Liver (tissue), 8 donors: ENCODE measurements at regions not wholly inside any gene's neighbourhood (a gene's known extent, or its start where the extent isn't known, plus 50 kb on each side); places are given as distances from the start of the nearest gene placed in this dataset.

Experiments
- DNase-seq: peaks from one replicate; pipeline ENCODE4 v3.0.0-alpha.2; 2017; ENCODE audit warnings: low spot score
- H3K27ac ChIP-seq, 2 donors: one replicate each; pipeline ENCODE4 v1.7.0; 2013; ENCODE audit warnings: inconsistent platforms in 2 of 2, low read length in 2 of 2, control low read depth in 1 of 2, low read depth in 1 of 2, mild to moderate bottlenecking in 1 of 2
- H3K27me3 ChIP-seq, 4 donors: one replicate each; pipeline versions ENCODE4 v1.6.1 to v1.7.0; 2013; ENCODE audit warnings: low read length in 3 of 4, inconsistent platforms in 1 of 4, mild to moderate bottlenecking in 1 of 4, moderate library complexity in 1 of 4; ENCODE audit not compliant: control insufficient read depth in 4 of 4, insufficient read depth in 4 of 4
- H3K36me3 ChIP-seq, 4 donors: one replicate each; pipeline versions ENCODE4 v1.6.1 to v1.7.0; 2013; ENCODE audit warnings: low read length in 3 of 4, mild to moderate bottlenecking in 3 of 4, low read depth in 1 of 4, moderate library complexity in 1 of 4; ENCODE audit not compliant: control insufficient read depth in 4 of 4, insufficient read depth in 3 of 4
- H3K4me1 ChIP-seq, 4 donors: one replicate each; pipeline versions ENCODE4 v1.6.1 to v1.7.0; 2013; ENCODE audit warnings: low read length in 3 of 4, mild to moderate bottlenecking in 3 of 4, moderate library complexity in 1 of 4; ENCODE audit not compliant: control insufficient read depth in 4 of 4, insufficient read depth in 4 of 4
- H3K4me3 ChIP-seq, 3 donors: one replicate each; pipeline versions ENCODE4 v1.6.1 to v1.7.0; 2013; ENCODE audit warnings: low read length in 3 of 3, control low read depth in 1 of 3, low read depth in 1 of 3, mild to moderate bottlenecking in 1 of 3
- H3K9ac ChIP-seq, 2 donors: one replicate each; pipeline ENCODE4 v1.7.0; 2013; ENCODE audit warnings: low read length in 2 of 2, mild to moderate bottlenecking in 2 of 2, moderate library complexity in 2 of 2, control low read depth in 1 of 2, low read depth in 1 of 2
- H3K9me3 ChIP-seq, 4 donors: one replicate each; pipeline versions ENCODE4 v1.6.1 to v1.7.0; 2013; ENCODE audit warnings: low read length in 3 of 4; ENCODE audit not compliant: control insufficient read depth in 4 of 4
- CTCF ChIP-seq: fragments of 150-350 bp; IDR thresholded peaks from 2 replicates; pipeline ENCODE4 v1.5.1; 2017; ENCODE audit warnings: improper control_type of control experiment, low read depth, low read length; ENCODE audit not compliant: missing input control
- EGR1 ChIP-seq, 2 donors: IDR thresholded peaks; 2 replicates each; pipeline ENCODE4 v1.6.1; 2016 to 2018; ENCODE audit warnings: antibody characterized with exemption in 2 of 2, low read depth in 2 of 2
- FOXA1 ChIP-seq: IDR thresholded peaks from 2 replicates; pipeline ENCODE4 v1.6.1; 2016; ENCODE audit warnings: antibody characterized with exemption
- FOXA2 ChIP-seq: IDR thresholded peaks from 2 replicates; pipeline ENCODE4 v1.6.1; 2016; ENCODE audit warnings: antibody characterized with exemption
- GABPA ChIP-seq, 2 donors: IDR thresholded peaks in 1 of 2; conservative IDR thresholded peaks in 1 of 2; 2 replicates each; pipeline ENCODE4 v1.6.1; 2016; ENCODE audit warnings: antibody characterized with exemption in 2 of 2, mild to moderate bottlenecking in 1 of 2, moderate library complexity in 1 of 2
- HNF4A ChIP-seq, 2 donors: conservative IDR thresholded peaks; 2 replicates each; pipeline ENCODE4 v1.6.1; 2016; ENCODE audit warnings: antibody characterized with exemption in 2 of 2, mild to moderate bottlenecking in 2 of 2
- HNF4G ChIP-seq: IDR thresholded peaks from 2 replicates; pipeline ENCODE4 v1.6.1; 2016; ENCODE audit warnings: antibody characterized with exemption
- JUND ChIP-seq, 2 donors: IDR thresholded peaks; 2 replicates each; pipeline ENCODE4 v1.6.1; 2016; ENCODE audit warnings: antibody characterized with exemption in 2 of 2
- NR2F2 ChIP-seq: IDR thresholded peaks from 2 replicates; pipeline ENCODE4 v1.6.1; 2016; ENCODE audit warnings: antibody characterized with exemption
- RAD21 ChIP-seq, 2 donors: IDR thresholded peaks; 2 replicates each; pipeline ENCODE4 v1.6.1; 2016; ENCODE audit warnings: antibody characterized with exemption in 2 of 2, mild to moderate bottlenecking in 2 of 2
- REST ChIP-seq: IDR thresholded peaks from 2 replicates; pipeline ENCODE4 v1.6.1; 2016; ENCODE audit warnings: antibody characterized with exemption, mild to moderate bottlenecking
- RXRA ChIP-seq, 2 donors: IDR thresholded peaks; 2 replicates each; pipeline ENCODE4 v1.6.1; 2017 to 2018; ENCODE audit warnings: antibody characterized with exemption in 2 of 2, mild to moderate bottlenecking in 1 of 2
- SP1 ChIP-seq: IDR thresholded peaks from 2 replicates; pipeline ENCODE4 v1.6.1; 2018; ENCODE audit warnings: antibody characterized with exemption, mild to moderate bottlenecking
- TAF1 ChIP-seq: conservative IDR thresholded peaks from 2 replicates; pipeline ENCODE4 v1.6.1; 2016; ENCODE audit warnings: antibody characterized with exemption, mild to moderate bottlenecking
- YY1 ChIP-seq: IDR thresholded peaks from 2 replicates; pipeline ENCODE4 v1.6.1; 2016; ENCODE audit warnings: antibody characterized with exemption, mild to moderate bottlenecking
- WGBS: extraction: QIAGEN DNeasy Blood & Tissue Kit; methylation state at CpG from one replicate; pipeline ENCODE4 v1.1.7; 2013; 5-methylcytosine and 5-hydroxymethylcytosine counted together
- TF ChIP-seq, protein P1 (sequence below): IDR thresholded peaks from 2 replicates; pipeline ENCODE4 v1.6.1; 2016; ENCODE audit warnings: antibody characterized with exemption
- TF ChIP-seq, protein P2 (sequence below): IDR thresholded peaks from 2 replicates; pipeline ENCODE4 v1.6.1; 2016; ENCODE audit warnings: antibody characterized with exemption
- TF ChIP-seq, protein P3 (sequence below): IDR thresholded peaks from 2 replicates; pipeline ENCODE4 v1.6.1; 2016; ENCODE audit warnings: antibody characterized with exemption
- donor health status: healthy.
- donor health status: healthy.
- donor health status: healthy.
- donor health status: healthy.
- donor health status: healthy.

DNA sequence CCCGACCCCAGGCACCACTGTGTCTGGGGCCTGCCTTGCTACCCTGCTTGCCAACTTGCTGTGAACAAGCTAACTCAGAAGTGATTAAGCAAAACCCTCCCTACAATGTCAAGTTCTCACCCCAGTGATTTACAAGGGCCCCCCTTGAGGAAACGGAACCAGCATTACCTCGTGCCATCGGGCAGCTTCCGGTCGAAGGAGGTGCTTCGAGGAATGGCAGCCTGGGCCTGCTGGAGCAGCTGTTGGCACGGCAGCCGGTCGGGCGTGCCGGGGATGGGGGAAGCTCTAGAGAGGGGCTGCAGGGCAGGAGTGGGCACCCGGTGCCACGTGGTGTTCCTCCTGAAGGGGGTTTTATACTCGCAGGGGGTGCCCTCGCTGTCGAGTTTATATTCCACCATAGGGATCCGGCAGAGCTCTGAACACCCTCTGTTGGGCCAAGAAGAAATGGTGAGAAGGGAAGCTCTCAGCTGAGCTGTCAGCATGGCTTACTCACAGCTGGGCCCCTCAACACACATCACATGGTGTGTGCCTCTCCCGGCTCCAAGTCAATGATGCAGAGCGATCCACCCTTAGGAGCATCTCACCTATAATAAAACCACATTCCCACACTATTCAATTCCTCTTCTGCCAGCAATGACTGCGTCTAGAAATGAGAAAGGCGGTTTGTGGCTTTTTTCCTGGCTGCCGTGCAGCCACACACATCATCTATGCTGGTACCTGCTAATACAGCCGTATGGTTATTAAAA, 184.4 kb downstream of the SIPA1L2 start:
- DNase-seq = no peak
- no peaks in the 10 kb centered on the region for H3K4me1 ChIP-seq
- no peaks in the 10 kb centered on the region for H3K27me3 ChIP-seq
- H3K9me3 ChIP-seq = no peaks in the 10 kb centered on the region
- no peaks in the 10 kb centered on the region for H3K36me3 ChIP-seq
- 98% methylated on average over 24 of the region's 24 CpGs for WGBS
- H3K9ac ChIP-seq = no peak overlapping the region
- no peak overlapping the region for H3K27ac ChIP-seq
- no peak overlapping the region for H3K4me3 ChIP-seq
- TF ChIP-seq REST = no peak
- TF ChIP-seq FOXA1 = no peak
- TF ChIP-seq JUND (IDR thresholded peaks at IDR 0.05) = no peak
- TF ChIP-seq YY1 = no peak
- TF ChIP-seq NR2F2 = no peak

DNA sequence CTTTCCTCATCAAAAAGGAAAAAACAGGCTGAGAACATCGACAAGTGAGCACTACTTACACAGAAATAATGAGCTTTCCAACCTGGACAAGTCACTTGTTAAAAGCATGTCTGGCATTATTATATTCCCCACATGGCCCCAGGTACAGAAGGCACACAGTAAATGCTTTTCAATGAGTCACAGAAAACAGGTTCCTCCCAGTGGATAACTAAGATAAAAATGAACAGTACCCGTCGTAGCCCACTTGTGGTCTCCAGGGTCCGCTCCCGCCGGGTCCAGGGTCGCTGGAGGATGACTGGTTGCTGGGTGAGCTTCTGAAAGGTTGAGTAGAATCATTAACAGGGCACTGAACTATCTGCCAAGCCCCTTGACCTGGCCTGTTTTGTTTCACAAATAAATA, 186.6 kb downstream of the SIPA1L2 start:
- no peak for DNase-seq
- TF ChIP-seq RAD21 (IDR thresholded peaks at IDR 0.05) (no peak), GABPA (IDR thresholded peaks at IDR 0.05 in 1 of 2, conservative IDR thresholded peaks at IDR 0.05 in 1 of 2) (no peak), HNF4A (conservative IDR thresholded peaks at IDR 0.05) (no peak), RXRA (IDR thresholded peaks at IDR 0.05) (no peak), NR2F2 (no peak), EGR1 (IDR thresholded peaks at IDR 0.05; ENCODE audit: low read depth in 2 of 2) (no peak), TAF1 (no peak), REST (no peak), CTCF (no peak), HNF4G (no peak), YY1 (no peak), JUND (IDR thresholded peaks at IDR 0.05) (no peak), SP1 (no peak), FOXA2 (no peak), FOXA1 (no peak)
- TF ChIP-seq, protein P1, sequence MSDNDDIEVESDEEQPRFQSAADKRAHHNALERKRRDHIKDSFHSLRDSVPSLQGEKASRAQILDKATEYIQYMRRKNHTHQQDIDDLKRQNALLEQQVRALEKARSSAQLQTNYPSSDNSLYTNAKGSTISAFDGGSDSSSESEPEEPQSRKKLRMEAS = no peak
- TF ChIP-seq, protein P2, sequence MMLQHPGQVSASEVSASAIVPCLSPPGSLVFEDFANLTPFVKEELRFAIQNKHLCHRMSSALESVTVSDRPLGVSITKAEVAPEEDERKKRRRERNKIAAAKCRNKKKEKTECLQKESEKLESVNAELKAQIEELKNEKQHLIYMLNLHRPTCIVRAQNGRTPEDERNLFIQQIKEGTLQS = no peak
- TF ChIP-seq, protein P3, sequence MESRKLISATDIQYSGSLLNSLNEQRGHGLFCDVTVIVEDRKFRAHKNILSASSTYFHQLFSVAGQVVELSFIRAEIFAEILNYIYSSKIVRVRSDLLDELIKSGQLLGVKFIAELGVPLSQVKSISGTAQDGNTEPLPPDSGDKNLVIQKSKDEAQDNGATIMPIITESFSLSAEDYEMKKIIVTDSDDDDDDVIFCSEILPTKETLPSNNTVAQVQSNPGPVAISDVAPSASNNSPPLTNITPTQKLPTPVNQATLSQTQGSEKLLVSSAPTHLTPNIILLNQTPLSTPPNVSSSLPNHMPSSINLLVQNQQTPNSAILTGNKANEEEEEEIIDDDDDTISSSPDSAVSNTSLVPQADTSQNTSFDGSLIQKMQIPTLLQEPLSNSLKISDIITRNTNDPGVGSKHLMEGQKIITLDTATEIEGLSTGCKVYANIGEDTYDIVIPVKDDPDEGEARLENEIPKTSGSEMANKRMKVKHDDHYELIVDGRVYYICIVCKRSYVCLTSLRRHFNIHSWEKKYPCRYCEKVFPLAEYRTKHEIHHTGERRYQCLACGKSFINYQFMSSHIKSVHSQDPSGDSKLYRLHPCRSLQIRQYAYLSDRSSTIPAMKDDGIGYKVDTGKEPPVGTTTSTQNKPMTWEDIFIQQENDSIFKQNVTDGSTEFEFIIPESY = no peak

More for the DNA sequence above, 186.6 kb downstream of the SIPA1L2 start:
- Histone ChIP-seq H3K9me3 (no peaks in the 10 kb centered on the region), H3K4me3 (no peak overlapping the region), H3K36me3 (peaks cover 0 to 3% (median 2%) of the 10 kb centered on the region in 4 donors), H3K27ac (no peak overlapping the region), H3K27me3 (no peaks in the 10 kb centered on the region), H3K4me1 (no peaks in the 10 kb centered on the region), H3K9ac (no peak overlapping the region)
- WGBS = 81% methylated on average over 7 of the region's 7 CpGs
